ENCODE measurements at regions not wholly inside any gene's neighbourhood (a gene's known extent, or its start where the extent isn't known, plus 50 kb on each side); places are given as distances from the start of the nearest gene placed in this dataset.

- Histone ChIP-seq H3K4me3 (ENCODE audit: insufficient read depth, low read depth, low read length) (no peak overlapping the region), H2BK15ac (ENCODE audit: low read depth, low read length) (no peak overlapping the region), H3K14ac (replicated peaks; ENCODE audit: low read depth, low read length) (no peak overlapping the region), H3K23ac (ENCODE audit: low read depth, low read length) (no peak overlapping the region), H4K5ac (ENCODE audit: low read depth, low read length) (no peak overlapping the region), H3K4ac (ENCODE audit: low read depth, low read length) (no peak overlapping the region), H3K79me1 (ENCODE audit: low read depth in 1 of 2, low read length in 2 of 2) (no peaks in the 10 kb centered on the region), H3K36me3 (ENCODE audit: control insufficient read depth, insufficient read depth, low read length) (no peaks in the 10 kb centered on the region), H2AK9ac (replicated peaks; ENCODE audit: low read depth, low read length, poor library complexity) (no peak overlapping the region), H3K9ac (ENCODE audit: low read depth, low read length) (no peak overlapping the region), H2AFZ (replicated peaks; ENCODE audit: low read length, poor library complexity) (no peak overlapping the region), H2BK120ac (ENCODE audit: low read depth, low read length) (no peak overlapping the region), H2BK20ac (ENCODE audit: low read depth, low read length) (no peak overlapping the region), H2BK5ac (ENCODE audit: low read depth, low read length, poor library complexity, severe bottlenecking) (no peak overlapping the region), H3K56ac (ENCODE audit: extremely low read depth, insufficient read depth, low read length) (no peak overlapping the region), H3K4me1 (ENCODE audit: control insufficient read depth, insufficient read depth, low read length) (no peaks in the 10 kb centered on the region), H2AK5ac (ENCODE audit: low read depth, low read length) (no peak overlapping the region), H3K18ac (ENCODE audit: low read depth, low read length) (no peak overlapping the region), H3K27ac (ENCODE audit: insufficient read depth, low read length) (no peak overlapping the region), H4K91ac (ENCODE audit: insufficient read depth, low read depth, low read length) (no peak overlapping the region), H3K9me3 (ENCODE audit: control insufficient read depth, insufficient read depth, low read length) (peaks cover 4% of the 10 kb centered on the region), H3K27me3 (ENCODE audit: control insufficient read depth, insufficient read depth, low read length) (peaks cover 7% of the 10 kb centered on the region), H4K8ac (ENCODE audit: low read depth in 2 of 2, low read length in 2 of 2) (no peak overlapping the region), H3K4me2 (ENCODE audit: low read depth, low read length) (no peak overlapping the region), H4K20me1 (ENCODE audit: insufficient read depth, low read length) (no peaks in the 10 kb centered on the region), H3K9me1 (ENCODE audit: insufficient read depth, low read length) (no peaks in the 10 kb centered on the region)
- ATAC-seq (ENCODE audit: low read depth) (no peak), DNase-seq (no peak)
- ChIA-PET POLR2A (ENCODE audit: unreplicated experiment) (no interaction called here), CTCF (no interaction called here)
- dilution Hi-C loops (cut with HindIII; ENCODE audit: low sequenced_read_pairs, unreplicated experiment): no loop called here
- TF ChIP-seq MXI1 (IDR thresholded peaks at IDR 0.05; ENCODE audit: borderline replicate concordance, low read depth, low read length) (no peak), USF2 (IDR thresholded peaks at IDR 0.05; ENCODE audit: low read depth, low read length) (no peak), RFX5 (IDR thresholded peaks at IDR 0.05; ENCODE audit: low read depth, low read length) (no peak), RCOR1 (IDR thresholded peaks at IDR 0.05; ENCODE audit: insufficient replicate concordance, low read length) (no peak), CTCF (conservative IDR thresholded peaks at IDR 0.05; ENCODE audit: low read depth, low read length) (no peak), RAD21 (IDR thresholded peaks at IDR 0.05; ENCODE audit: low read length) (no peak), FOS (IDR thresholded peaks at IDR 0.05; ENCODE audit: low read depth, low read length) (no peak), BHLHE40 (IDR thresholded peaks at IDR 0.05; ENCODE audit: low read depth, low read length) (no peak), NFE2L2 (IDR thresholded peaks at IDR 0.05; ENCODE audit: low read depth, low read length) (no peak), POLR2A (IDR thresholded peaks at IDR 0.05; ENCODE audit: low read depth, low read length) (no peak), MAZ (IDR thresholded peaks at IDR 0.05; ENCODE audit: borderline replicate concordance, low read depth, low read length) (no peak), ELK1 (IDR thresholded peaks at IDR 0.05; ENCODE audit: borderline replicate concordance, low read depth, low read length) (no peak), CHD1 (IDR thresholded peaks at IDR 0.05; ENCODE audit: low read depth, low read length) (no peak), SMC3 (IDR thresholded peaks at IDR 0.05; ENCODE audit: low read depth, low read length) (no peak), MAFK (IDR thresholded peaks at IDR 0.05; ENCODE audit: low read depth, low read length) (no peak), CEBPB (IDR thresholded peaks at IDR 0.05; ENCODE audit: low read depth, low read length) (no peak)
- intact Hi-C loops (cut with micrococcal nuclease): loop anchor here (10.0 kb wide), 1 partner anchor 1238 kb away; no protein-coding TSS in a partner anchor
- no CpG with 5 or more reads among the region's 3 CpGs for WGBS, 2 experiments (ENCODE audit: extremely low coverage in 2 of 2, insufficient read length in 1 of 2)
- in situ Hi-C loops (cut with MboI; ENCODE audit: low sequenced_read_pairs): no loop called here
- BruUV-seq (replicated peaks): no TSS peak
Observed at GRCh38 chr12:47553266-47553665, 152.6 kb downstream of the RPAP3 start.
